Neural cell (in vitro differentiated cells): ENCODE measurements at regions not wholly inside any gene's neighbourhood (a gene's known extent, or its start where the extent isn't known, plus 50 kb on each side); places are given as distances from the start of the nearest gene placed in this dataset.

ENCODE experiments used
- H2AFZ ChIP-seq: fragments of 200-600, 300-800 bp; sonication (generic), shearing (Covaris generic); 2 replicates; pipeline ENCODE4 v1.6.0; 2014; ENCODE audit warnings: low read depth, mild to moderate bottlenecking, antibody characterized with exemption, low read length, moderate library complexity
- H3F3A ChIP-seq: fragments of 200-600 bp; shearing (Covaris generic); 2 replicates; pipeline ENCODE4 v1.6.1; 2016; ENCODE audit warnings: mild to moderate bottlenecking, moderate library complexity, mixed read lengths, antibody characterized with exemption, low read length; ENCODE audit not compliant: insufficient read depth, poor library complexity, severe bottlenecking
- H3K27ac ChIP-seq: fragments of 200-600, 300-800 bp; sonication (generic), shearing (Covaris generic); 2 replicates; pipeline ENCODE4 v1.5.1; 2014; ENCODE audit warnings: mild to moderate bottlenecking, low read length, moderate library complexity
- H3K27me3 ChIP-seq: fragments of 300-800, 200-600 bp; sonication (generic), shearing (Covaris generic); 2 replicates; pipeline ENCODE4 v1.6.0; 2014; ENCODE audit warnings: mild to moderate bottlenecking, low read depth, low read length, moderate library complexity; ENCODE audit not compliant: insufficient read depth
- H3K36me3 ChIP-seq: fragments of 300-800, 200-600 bp; sonication (generic), shearing (Covaris generic); 2 replicates; pipeline ENCODE4 v1.5.1; 2014; ENCODE audit warnings: mild to moderate bottlenecking, antibody characterized with exemption, low read length, moderate library complexity; ENCODE audit not compliant: insufficient read depth
- H3K4me2 ChIP-seq: fragments of 300-800, 200-600 bp; sonication (generic), shearing (Covaris generic); 2 replicates; pipeline ENCODE4 v1.6.0; 2014; ENCODE audit warnings: mild to moderate bottlenecking, low read length
- H3K4me3 ChIP-seq: fragments of 300-800, 200-600 bp; sonication (generic), shearing (Covaris generic); 2 replicates; pipeline ENCODE4 v1.5.1; 2014; ENCODE audit warnings: mild to moderate bottlenecking, low read length, moderate library complexity
- H3K79me2 ChIP-seq: fragments of 200-600 bp; shearing (Covaris generic); replicated peaks from 2 replicates; pipeline ENCODE4 v1.6.0; 2014; ENCODE audit warnings: mild to moderate bottlenecking, low read length, moderate library complexity; ENCODE audit not compliant: insufficient read depth
- H3K9ac ChIP-seq: fragments of 300-800, 200-600 bp; sonication (generic), shearing (Covaris generic); 2 replicates; pipeline ENCODE4 v1.6.1; 2016; ENCODE audit warnings: mild to moderate bottlenecking, low read length, mixed read lengths
- H3K9me2 ChIP-seq: fragments of 200-600 bp; shearing (Covaris generic); 2 replicates; pipeline ENCODE4 v1.6.1; 2016; ENCODE audit warnings: mild to moderate bottlenecking, low read length, mixed read lengths; ENCODE audit not compliant: insufficient read depth
- H3K9me3 ChIP-seq: fragments of 200-600, 300-800 bp; sonication (generic), shearing (Covaris generic); 2 replicates; pipeline ENCODE4 v1.6.1; 2016; ENCODE audit warnings: mild to moderate bottlenecking, mixed run types, low read length, moderate library complexity, mixed read lengths
- H4K20me1 ChIP-seq: fragments of 200-600 bp; shearing (Covaris generic); 2 replicates; pipeline ENCODE4 v1.6.1; 2016; ENCODE audit warnings: mild to moderate bottlenecking, mixed run types; ENCODE audit not compliant: insufficient read depth
- CTCF ChIP-seq: fragments of 450-650 bp; IDR thresholded peaks from 2 replicates; pipeline ENCODE4 v1.5.1; 2014; ENCODE audit warnings: antibody characterized with exemption, mild to moderate bottlenecking, moderate library complexity; ENCODE audit not compliant: poor library complexity, severe bottlenecking
- EP300 ChIP-seq: fragments of 450-650 bp; conservative IDR thresholded peaks from 2 replicates; pipeline ENCODE4 v1.6.1; 2014; ENCODE audit warnings: antibody characterized with exemption, mild to moderate bottlenecking, moderate library complexity; ENCODE audit not compliant: poor library complexity, severe bottlenecking
- EZH2 ChIP-seq: fragments of 200-600, 300-800 bp; shearing (Covaris generic), sonication (generic); IDR thresholded peaks from 2 replicates; pipeline ENCODE4 v1.6.1; 2014; ENCODE audit warnings: antibody characterized with exemption, low read length, borderline replicate concordance, mild to moderate bottlenecking; ENCODE audit not compliant: insufficient read depth, poor library complexity, severe bottlenecking
- MXI1 ChIP-seq: fragments of 450-650 bp; conservative IDR thresholded peaks from 2 replicates; pipeline ENCODE4 v1.6.1; 2014; ENCODE audit warnings: antibody characterized with exemption, mild to moderate bottlenecking; ENCODE audit not compliant: poor library complexity, severe bottlenecking
- POLR2AphosphoS5 ChIP-seq: IDR thresholded peaks from 2 replicates; pipeline ENCODE4 v1.6.1; 2012
- RAD21 ChIP-seq: fragments of 450-650 bp; conservative IDR thresholded peaks from 2 replicates; pipeline ENCODE4 v1.6.1; 2014; ENCODE audit warnings: antibody characterized with exemption, mild to moderate bottlenecking, moderate library complexity
- REST ChIP-seq: IDR thresholded peaks from 2 replicates; pipeline ENCODE4 v1.6.1; 2012; ENCODE audit warnings: borderline replicate concordance
- SMC3 ChIP-seq: fragments of 450-650 bp; conservative IDR thresholded peaks from 2 replicates; pipeline ENCODE4 v1.6.1; 2014; ENCODE audit warnings: antibody characterized with exemption, mild to moderate bottlenecking, moderate library complexity; ENCODE audit not compliant: poor library complexity
- TAF1 ChIP-seq: IDR thresholded peaks from 2 replicates; pipeline ENCODE4 v1.6.1; 2012; ENCODE audit warnings: low read depth

- no peaks in the 10 kb centered on the region for H4K20me1 ChIP-seq
- no peaks in the 10 kb centered on the region for H3K27me3 ChIP-seq
- H3K79me2 ChIP-seq = no peaks in the 10 kb centered on the region
- no peak overlapping the region for H2AFZ ChIP-seq
- H3F3A ChIP-seq = no peaks in the 10 kb centered on the region
- no peak overlapping the region for H3K4me2 ChIP-seq
- no peak overlapping the region for H3K4me3 ChIP-seq
- H3K36me3 ChIP-seq = no peaks in the 10 kb centered on the region
- H3K9ac ChIP-seq = no peak overlapping the region
- no peaks in the 10 kb centered on the region for H3K9me3 ChIP-seq
- no peaks in the 10 kb centered on the region for H3K9me2 ChIP-seq
- H3K27ac ChIP-seq = no peak overlapping the region
- no peak for TF ChIP-seq EP300
- no peak for TF ChIP-seq TAF1
- no peak for TF ChIP-seq CTCF
- TF ChIP-seq RAD21 = no peak
- TF ChIP-seq MXI1 = no peak
- TF ChIP-seq SMC3 = no peak
- no peak for TF ChIP-seq POLR2AphosphoS5
- TF ChIP-seq EZH2 = no peak
- no peak for TF ChIP-seq REST
Measured at GRCh38 chr12:92299744-92300143, 154.1 kb upstream of the BTG1 start.

GRCh38 chr12:92299344-92299743 lies 153.7 kb upstream of the BTG1 start:
- Histone ChIP-seq H3K36me3 (no peaks in the 10 kb centered on the region), H3K9me2 (no peaks in the 10 kb centered on the region), H3K4me3 (no peak overlapping the region), H2AFZ (no peak overlapping the region), H3K9ac (no peak overlapping the region), H3K4me2 (no peak overlapping the region), H3K79me2 (no peaks in the 10 kb centered on the region), H3K9me3 (no peaks in the 10 kb centered on the region), H3K27ac (no peak overlapping the region), H3K27me3 (no peaks in the 10 kb centered on the region), H3F3A (no peaks in the 10 kb centered on the region), H4K20me1 (no peaks in the 10 kb centered on the region)
- TF ChIP-seq MXI1 = no peak
- no peak for TF ChIP-seq CTCF
- no peak for TF ChIP-seq EP300
- TF ChIP-seq EZH2 = no peak
- no peak for TF ChIP-seq REST
- TF ChIP-seq POLR2AphosphoS5 = no peak
- TF ChIP-seq RAD21 = no peak
- no peak for TF ChIP-seq SMC3
- TF ChIP-seq TAF1 = no peak
